ENCODE measurements at regions not wholly inside any gene's neighbourhood (a gene's known extent, or its start where the extent isn't known, plus 50 kb on each side); places are given as distances from the start of the nearest gene placed in this dataset.

DNA sequence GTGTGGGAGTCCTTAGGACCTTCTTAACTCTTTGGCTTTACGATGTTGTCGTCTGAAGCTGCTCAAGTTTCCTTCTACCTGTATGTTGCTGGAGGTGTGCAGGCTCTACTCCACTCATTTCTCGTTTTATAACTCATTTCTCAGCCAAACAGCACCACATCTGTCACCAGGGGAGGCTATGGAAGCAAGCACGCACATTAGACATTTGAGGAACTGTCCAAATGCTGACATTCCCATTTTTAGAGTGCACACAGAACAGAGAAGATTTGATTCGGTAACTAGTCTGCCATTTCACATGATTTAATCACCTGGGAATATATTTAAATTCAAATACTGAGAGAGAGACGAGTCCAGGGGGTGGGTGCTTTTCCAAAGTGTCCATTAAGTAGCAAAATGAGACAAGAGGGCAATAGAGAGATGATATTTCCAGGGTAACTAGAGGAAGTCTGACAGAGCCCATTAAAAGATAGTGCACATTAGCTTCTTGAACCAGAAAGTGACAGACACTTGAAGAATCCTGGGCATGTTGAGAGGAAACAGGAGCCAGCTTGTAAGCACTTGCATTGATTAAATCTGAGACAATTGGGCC, 793.3 kb downstream of the TDRD15 start:
- TF ChIP-seq SIN3A (IDR thresholded peaks at IDR 0.05; ENCODE audit: borderline replicate concordance, insufficient read depth, low read length) (no peak), POLR2AphosphoS5 (IDR thresholded peaks at IDR 0.05; ENCODE audit: low read depth, low read length) (no peak)

Measured in PFSK-1 (cell line).